Mesenteric fat pad (tissue), 1 donor: ENCODE measurements at regions not wholly inside any gene's neighbourhood (a gene's known extent, or its start where the extent isn't known, plus 50 kb on each side); places are given as distances from the start of the nearest gene placed in this dataset.

Source experiments
- DNase-seq: peaks from one replicate; pipeline ENCODE4 v3.0.0-alpha.2; 2020; ENCODE audit warnings: low spot score
- donor health status: DM: yes; HTN: yes; CAD: no.

DNA sequence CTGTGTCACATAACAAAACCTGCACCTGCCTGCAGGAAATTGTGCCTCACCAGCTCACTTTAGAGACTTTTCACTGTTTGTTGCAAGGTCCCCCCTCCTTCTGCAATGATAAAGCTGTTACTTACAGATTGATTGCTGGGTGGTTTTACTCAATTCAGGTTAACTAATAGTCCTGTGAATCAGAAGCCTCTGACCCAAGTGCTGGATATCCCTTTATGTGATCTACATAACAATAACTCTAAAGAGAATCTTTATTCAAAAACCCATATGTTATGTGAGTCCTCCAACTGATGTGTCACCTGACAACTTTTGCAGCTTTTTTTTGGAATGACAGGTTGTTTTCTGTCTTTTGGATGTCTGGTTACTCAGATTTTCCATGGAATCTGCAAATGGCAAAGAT is 2323.6 kb upstream of the TENM3 start:
- no peak for DNase-seq

DNA sequence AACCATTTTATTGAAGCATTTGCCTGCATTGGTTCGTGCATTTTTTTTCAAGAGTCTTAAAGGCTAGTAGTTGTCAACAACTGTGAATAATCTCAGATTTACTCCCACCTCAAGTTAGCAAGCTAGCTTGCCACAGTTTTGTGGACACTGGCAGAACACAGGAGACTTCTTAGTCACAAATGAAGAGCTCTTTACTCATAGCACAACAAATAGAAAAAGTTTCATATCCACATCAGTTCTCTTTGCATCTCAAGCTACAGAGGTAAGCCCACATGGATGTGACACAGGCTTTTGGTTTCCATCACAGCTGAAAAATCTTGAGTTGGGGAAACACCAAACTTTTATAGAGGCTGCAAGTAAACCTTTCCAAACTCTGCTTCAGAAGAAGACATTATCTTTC is 2315.7 kb upstream of the TENM3 start:
- DNase-seq: no peak

DNA sequence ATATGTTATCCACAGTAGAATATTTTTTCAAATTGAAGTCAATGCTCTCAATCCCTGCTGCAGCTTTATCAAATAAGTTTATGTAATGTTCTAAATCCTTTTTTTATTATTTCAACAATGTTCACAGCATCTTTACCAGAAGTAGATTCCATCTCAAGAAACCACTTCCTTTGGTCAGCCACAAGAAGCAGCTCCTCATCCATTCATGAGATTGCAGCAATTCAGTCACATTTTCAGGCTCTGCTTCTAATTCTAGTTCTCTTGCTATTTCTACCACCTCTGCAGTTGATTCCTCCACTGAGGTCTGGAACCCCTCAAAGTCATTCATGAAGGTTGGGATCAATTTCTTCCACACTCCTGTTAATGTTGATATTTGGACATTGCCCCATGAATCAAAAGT is 2301.3 kb upstream of the TENM3 start:
- no peak for DNase-seq

DNA sequence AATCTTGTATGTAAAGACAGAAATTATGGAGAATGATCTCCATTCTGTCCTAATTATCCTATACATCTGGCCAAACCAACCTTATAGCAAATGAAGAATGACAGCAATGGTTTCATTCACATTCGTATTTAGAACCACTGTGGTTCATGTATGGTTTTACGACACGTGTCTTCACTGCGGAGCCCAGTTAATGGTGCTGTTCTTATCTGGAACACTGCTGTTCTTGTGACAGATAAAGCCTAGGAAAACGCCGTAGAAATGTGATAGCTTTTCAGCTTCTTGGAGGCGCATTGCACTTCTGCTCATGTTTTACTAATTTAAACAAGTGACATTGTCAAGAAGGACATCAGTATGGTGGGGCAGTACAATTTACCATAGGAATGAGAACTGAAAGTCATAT is 2266.4 kb upstream of the TENM3 start:
- DNase-seq: no peak

DNA sequence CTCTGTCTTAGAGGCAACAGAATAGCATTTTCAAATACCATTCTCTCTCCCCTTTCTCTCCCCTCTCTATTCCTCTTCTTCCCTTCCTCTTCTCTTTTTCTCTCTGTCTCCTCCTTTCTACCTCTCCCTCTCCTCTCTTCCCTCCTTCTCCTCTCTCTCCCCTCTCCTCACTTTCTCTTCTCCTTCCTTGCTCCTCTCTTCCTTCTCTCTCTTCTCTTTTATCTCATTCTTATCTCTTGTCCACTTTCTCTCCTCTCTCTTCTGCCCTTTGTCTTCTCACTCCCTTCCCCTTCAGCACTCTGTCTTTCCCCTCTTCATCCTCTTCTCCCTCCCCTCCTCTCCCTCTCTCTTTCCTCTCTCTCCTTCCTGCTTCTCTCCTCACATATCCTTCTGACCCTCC is 2265.8 kb upstream of the TENM3 start:
- no peak for DNase-seq

DNA sequence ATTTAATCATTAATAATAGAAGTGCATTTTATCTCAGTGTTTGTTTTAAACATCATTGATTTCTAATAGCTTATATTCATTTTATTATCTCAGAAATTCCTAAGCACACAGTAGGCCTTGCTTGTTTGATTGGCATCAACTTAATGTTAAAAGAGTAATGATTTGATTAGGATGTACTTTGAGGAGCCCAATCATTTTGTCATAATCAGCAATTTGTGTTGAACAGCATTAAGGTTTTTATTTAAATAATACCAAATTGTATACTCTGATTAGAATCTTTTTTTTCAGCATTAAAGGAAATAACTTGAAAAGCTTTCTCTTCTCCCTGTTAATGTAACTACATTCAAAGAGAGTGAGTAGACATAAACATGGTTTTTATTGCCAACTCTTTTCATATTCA is 2262.0 kb upstream of the TENM3 start:
- no peak for DNase-seq

DNA sequence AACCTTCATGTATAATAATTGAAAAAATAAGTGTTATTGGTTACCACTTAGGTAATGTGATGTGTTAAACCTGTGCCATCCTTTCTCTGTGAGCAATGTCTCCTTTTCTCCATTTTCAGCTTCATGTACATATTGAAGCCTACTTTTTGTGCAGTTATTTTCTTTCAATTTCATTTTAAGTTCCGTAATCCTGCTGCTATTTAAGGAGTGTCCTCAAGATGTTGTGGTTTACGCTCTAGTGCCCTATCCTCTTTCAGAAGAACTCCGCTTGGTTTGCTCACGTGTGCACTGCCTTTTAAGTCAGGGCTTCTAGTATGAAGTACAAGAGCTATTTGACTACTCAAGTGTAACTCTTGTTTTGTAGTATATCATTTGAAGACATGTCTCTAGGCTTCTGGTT is 2253.2 kb upstream of the TENM3 start:
- no peak for DNase-seq

DNA sequence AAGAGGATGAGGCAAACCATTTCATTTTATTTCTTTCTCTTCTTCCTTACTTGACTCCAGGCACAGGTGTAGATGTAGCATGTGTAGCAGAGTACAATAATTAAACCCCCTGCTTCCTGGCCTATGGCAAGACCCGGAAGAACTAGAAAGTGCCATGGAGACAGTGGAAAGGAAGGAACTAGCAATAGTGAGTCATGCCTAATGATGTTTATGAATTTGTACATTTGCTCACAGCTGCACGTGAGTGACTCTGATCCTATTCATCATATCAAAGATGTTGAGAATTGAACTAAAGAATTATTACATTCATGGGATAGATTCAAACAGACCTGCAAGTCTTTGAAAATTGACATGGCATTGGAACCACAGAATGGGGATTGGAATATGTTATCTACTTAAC is 2233.9 kb upstream of the TENM3 start:
- no peak for DNase-seq

DNA sequence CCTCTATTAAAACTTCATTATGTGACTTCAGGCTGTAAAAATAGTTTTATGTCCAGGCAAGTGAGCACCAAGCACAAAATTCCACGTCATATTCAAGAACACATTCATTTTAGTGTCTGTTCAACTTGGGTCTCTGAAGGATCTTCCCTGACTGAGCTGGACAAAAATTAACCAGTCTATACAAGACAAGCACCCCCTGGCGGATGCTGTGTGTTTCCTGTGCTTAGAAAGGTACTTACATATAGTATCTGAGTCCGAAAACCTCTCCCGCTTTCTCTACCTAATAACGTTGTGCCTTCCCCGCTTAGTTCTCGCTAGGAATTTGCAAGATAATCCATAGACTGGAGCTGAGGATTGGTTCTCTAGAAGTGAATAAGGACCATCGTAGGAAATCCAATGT is 2214.5 kb upstream of the TENM3 start:
- no peak for DNase-seq

DNA sequence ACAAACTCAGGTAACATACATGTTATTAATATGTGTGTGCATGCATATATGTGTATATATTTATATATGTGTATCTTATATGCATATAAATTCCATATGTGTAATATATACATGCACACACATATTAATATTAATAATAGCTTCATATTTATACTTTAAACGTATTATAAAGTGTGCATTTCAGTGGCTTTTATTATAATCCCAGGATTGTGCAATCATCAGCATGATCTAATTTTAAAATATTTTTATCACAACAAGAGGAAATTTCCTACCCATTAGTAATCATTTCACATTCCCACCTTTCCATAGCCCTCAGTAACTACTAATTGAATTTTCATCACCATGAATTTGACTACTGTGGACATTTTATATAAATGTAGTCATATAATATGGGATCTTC is 2211.9 kb upstream of the TENM3 start:
- DNase-seq: no peak

DNA sequence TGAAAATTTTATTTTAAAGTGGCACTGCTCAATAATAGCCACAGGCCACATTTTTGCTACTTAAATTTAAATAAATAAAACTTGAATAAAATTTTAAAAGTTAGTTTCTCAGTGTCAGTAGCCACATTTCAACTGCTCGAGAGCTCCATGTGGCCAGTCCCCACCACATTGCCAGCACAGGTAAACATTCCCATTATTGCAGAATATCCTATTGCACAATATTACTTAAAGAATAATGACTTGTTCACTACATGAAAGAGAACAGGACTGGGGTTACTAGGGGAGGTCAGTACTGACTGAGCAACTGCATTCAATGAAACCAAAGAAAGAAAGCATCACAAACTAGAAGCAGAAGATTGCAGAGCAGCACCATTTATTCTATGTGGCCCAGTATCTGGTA is 2201.6 kb upstream of the TENM3 start:
- DNase-seq: no peak

DNA sequence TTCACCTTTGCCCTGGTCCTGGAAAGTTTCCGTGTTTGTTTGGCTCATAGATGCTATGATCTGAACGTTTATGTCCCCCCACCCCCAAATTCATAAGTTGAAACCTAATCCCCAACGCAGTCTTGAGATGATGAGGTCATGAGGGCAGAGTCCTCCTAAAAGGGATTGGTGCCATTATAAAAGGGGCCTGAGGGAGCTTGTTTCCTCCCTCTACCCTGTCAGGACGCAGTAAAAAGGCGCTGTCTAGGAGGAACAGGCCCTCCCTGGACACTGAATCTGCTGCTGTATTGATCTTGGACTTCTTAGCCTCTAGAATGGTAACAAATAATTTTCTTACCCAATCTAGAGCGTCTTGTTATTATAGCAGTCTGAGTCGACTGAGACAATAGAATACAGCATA is 2190.6 kb upstream of the TENM3 start:
- no peak for DNase-seq

DNA sequence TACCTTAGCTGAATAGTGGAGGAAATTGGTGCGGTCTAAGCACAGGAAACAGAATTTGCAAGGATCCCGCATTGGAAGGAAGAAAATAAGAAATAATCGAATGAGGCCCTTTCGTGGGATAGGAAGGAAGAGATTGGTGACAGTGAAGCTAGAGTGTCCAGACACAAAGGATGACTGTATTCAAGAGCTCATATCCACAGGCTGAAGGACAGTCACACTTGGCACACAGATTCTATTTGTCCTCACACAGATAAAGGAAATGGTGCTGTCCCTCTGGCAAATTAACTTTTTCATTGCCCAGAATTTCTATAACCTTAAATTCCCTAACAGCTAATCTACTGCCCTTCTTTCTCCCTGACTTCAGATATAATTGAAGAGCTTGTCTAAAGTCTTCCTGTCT is 2188.9 kb upstream of the TENM3 start:
- DNase-seq: no peak

DNA sequence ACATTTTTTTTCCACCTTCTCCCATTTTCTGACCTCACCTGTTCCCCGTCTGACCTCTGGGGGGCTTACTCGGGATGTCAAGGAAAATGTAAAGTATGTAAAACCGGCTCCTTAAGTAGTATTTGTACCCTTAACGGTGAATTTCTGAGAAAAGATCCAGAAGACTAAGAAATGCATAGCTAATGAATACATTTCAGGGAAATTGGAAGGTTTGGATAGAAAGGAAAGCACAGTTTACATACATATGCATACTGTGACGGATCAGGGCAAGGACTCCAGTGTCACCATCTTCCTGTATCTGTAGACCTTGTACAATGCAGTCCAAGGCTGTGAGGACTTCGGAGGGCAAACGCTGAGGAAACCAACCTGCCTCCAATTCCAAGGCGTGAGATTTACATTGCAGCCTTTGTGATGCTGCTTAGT is 2185.9 kb upstream of the TENM3 start:
- no peak for DNase-seq

DNA sequence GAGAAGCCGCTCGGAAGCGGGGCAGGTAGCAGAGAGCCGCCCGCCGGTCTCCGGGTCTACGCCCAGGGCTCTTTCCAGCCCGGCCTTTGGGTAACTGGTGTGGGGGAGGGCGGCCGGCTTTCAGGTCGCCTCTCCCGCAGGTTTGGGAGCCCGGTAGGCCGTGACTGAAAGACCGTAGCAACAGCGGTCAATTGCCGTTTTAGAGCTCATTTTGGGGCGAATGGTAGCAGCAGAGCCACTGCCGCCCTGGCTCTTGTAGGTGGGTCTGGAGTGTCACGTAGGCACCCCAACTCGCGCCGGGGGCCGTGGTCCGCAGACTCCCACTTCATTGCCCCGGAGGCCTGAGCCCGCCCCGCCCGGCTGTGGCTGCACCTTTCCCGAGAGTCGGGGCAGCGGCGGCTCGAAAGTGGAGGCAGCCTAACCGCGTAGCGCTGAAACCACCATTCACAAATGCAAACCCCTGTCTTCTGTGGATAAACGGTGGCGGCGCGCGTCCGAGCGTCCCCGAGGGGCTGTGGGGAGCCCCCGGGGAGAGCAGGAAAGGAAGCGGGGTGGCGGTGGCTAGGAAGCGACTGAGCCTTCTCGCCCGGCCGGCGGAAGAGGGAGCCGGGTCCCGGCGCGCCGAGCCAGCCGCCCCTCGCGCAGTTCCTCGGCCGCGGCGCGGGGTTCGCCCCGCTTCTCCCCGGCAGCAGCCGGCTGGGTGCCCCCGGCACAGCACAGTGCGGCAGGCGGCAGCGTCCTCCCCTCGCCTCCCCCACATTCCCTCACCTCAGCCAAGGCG is 2185.1 kb upstream of the TENM3 start:
- peak; percentile 88 for DNase-seq

DNA sequence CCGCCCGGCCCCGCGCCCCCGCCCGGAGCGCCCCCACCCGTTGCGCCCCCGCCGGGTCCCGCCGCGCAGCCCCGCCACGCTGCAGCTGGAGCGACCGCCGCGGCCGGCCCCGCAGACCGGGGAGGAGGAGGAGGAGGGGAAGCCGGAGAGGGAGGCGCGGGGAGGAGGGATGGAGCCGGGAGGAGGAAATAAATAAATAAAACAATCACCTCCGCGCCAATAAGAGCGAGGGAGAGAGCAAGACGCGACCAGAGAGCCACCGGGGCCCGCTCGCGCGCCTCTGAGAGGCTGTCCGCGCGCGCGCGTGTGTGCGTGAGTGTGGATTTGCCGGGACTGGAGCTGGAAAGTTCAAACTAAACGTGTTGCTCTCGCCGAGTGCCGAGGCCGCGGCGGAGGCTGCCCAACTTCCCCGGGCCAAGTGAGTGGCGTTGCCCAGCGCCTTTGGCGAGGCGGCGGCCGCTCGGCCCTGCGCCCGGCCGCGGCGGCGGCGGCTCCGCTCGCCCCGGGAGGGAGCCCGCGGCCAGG is 2184.4 kb upstream of the TENM3 start:
- no peak for DNase-seq

DNA sequence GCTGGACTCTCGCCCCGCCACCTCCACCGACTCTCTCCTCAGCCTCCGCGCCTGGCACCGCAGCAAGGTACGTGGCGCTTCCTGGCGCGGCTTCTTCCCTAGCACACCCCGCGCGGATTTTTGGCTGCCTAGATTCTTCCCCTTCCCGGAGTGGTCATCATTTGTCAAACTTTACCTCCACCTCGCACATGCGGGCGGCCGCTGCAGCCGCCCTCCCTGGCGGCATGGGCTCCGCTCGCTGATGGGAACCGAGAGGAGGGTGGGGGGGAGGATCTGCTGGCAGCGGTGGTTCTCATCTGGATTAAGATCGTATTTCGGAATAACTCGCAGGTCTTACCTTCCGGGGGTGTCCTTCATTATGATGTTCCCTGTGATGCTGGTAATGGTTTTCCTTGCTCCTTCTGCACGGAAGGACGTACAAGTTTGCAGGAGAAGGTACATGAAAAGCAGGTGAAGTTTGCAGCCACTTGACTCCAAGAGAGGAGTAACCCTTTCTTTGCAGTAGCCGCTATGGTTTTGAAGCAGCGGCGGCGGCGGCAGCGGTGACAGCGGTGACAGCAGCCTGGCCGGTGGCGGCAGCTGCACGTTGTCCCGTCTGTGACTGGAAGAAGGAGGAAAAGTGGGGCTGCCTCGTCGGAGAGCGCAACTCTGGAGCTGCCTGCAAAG is 2183.9 kb upstream of the TENM3 start:
- DNase-seq: peak; percentile 88

DNA sequence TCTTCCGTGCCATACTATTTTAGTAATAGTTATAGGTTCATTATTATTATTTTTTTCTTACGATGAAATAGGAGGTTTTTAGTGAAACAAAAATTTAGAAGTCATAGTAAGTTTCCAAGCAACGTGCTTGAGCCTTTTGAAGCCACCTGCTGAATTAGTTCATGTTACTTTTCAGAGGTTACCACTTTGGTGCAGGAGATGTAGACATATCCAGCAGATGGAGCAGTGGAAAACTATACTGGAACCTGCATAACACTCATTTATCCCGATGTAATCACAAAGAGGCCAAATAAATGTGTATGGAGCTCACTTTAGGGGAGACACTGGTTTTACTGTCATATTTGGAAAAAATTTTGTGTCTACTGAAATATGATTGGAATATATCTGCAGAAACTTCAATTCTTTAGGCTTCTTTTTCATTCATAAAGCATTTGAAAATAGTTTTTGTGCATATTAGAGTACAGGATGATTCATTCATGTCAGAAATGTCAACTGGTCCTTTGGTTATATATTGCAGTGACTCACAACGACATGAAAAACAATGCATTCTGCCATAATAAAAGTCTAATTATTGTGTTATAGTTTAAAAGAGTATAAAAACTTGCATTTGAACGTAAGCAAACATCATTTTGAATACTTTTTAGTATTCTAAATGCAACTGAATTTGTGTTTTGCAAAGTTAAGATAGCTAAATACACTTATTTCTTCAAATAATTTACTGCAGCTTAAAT is 2182.9 kb upstream of the TENM3 start:
- no peak for DNase-seq

DNA sequence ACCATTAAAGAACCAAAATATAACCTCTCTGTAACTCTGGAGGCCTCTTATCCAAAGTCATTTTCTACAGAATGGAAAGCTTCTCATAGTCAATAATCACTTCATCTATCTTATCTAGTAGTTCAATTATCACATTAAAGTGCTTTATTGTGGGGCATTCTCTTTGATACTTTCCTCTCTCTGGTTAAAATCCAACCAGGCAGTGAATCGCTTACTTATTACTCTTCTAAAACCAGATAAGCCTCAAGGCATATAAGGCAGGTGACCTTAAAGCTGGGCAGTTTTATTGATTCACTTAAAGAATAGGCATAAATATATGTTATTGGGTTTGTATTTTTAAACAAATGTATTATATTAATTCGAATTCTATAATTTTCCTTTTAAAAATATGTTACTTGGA is 2162.1 kb upstream of the TENM3 start:
- DNase-seq: no peak

DNA sequence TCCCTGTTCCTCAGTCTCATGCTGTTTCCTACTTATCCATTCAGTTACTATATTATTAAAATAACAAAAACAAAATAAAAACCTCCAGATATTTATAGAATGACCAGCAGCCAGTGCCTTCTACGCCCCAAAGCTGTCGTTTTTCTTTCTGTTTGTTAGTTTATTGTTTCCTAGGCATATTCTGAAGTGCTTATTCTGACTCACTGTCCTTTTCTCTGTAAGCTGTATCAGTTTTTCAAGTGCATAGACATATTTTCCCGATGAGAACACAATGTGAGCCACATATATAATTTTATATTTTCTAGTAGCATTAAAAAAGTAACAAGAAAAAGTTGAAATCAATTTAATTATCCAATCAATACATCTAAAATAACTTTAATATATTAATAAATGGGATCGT is 2158.6 kb upstream of the TENM3 start:
- no peak for DNase-seq

DNA sequence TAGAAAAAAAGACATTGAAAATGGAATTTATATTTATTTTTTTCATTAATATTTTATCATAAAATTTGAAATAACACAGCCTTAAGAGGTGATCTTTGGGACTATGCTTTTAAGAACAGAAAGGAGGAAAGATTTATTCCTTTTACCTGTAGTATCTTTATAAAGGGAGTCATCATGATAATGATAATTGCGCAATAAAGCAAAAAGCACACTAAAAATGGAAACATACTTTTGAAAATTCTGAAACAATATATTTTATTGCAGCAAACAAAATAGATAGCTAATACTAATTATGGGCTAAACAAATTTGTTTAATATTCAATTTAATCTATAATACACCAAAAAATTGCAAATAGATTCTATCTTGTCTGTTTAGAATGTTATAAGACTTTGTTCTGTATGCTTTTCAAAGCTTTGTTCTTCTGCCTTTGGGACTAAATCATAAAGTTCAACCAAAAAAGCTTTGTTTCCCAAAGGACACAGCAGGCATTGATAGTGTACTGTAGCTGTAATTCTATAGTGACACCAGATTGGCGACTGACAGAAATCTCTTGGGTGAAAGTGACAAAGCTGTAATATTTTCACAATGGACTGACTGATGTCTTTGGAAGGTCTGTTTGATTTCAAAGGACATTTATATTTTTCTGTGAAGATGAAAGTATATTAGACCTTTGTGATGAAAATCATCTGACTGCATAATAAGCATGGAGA is 2156.6 kb upstream of the TENM3 start:
- DNase-seq: no peak

DNA sequence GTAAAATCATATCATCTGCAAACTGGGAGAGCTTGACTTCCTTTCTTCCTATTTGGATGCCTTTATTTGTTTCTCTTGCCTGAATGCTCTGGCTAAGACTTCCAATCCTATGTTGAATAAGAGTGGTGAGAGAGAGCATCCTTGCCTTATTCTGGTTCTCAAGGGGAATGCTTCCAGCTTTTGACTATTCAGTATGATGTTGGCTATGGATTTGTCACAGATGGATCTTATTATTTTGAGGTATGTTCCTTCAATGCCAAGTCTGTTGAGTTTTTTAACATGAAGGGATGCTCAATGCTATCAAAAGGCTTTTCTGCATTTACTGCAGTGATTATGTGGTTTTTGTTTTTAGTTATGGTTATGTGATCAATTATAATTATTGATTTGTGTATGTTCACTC is 2144.6 kb upstream of the TENM3 start:
- no peak for DNase-seq
